Effector CD4-positive, alpha-beta T cell (primary cell): ENCODE measurements at regions not wholly inside any gene's neighbourhood (a gene's known extent, or its start where the extent isn't known, plus 50 kb on each side); places are given as distances from the start of the nearest gene placed in this dataset.

Experiments used
- DNase-seq: peaks from one replicate; pipeline ENCODE4 v3.0.0-alpha.2; 2020

- DNase-seq: no peak
These were observed 63.9 kb upstream of the GHITM start for GRCh38 chr10:84075226-84076046.

GRCh38 chr10:84076047-84076388 lies 63.3 kb upstream of the GHITM start:
- DNase-seq: no peak

- no peak for DNase-seq
These were observed 62.6 kb upstream of the GHITM start for GRCh38 chr10:84076540-84077195.

- DNase-seq: no peak
These were observed 61.5 kb upstream of the GHITM start for GRCh38 chr10:84077768-84078167.

- no peak for DNase-seq
These were observed 60.5 kb upstream of the GHITM start for GRCh38 chr10:84078771-84079170.

GRCh38 chr10:84084342-84084741 lies 55.0 kb upstream of the GHITM start:
- DNase-seq: no peak

- no peak for DNase-seq
These were observed 52.1 kb upstream of the GHITM start for GRCh38 chr10:84087202-84087601.

- no peak for DNase-seq
These were observed 50.7 kb upstream of the GHITM start for GRCh38 chr10:84088626-84089025.

GRCh38 chr10:84089162-84089561 lies 50.1 kb upstream of the GHITM start:
- no peak for DNase-seq
